SK-N-SH treated with all-trans-retinoic acid at 6 μM for 48 hours (cell line): ENCODE measurements at regions not wholly inside any gene's neighbourhood (a gene's known extent, or its start where the extent isn't known, plus 50 kb on each side); places are given as distances from the start of the nearest gene placed in this dataset.

Source experiments
- ARNTL ChIP-seq: fragments of 450-650 bp; formaldehyde crosslinking; IDR thresholded peaks from 2 replicates; pipeline ENCODE4 v1.5.0; 2020; ENCODE audit warnings: low read depth, mild to moderate bottlenecking, moderate library complexity, borderline replicate concordance
- CREB5 ChIP-seq: fragments of 250-450 bp; sonication (Bioruptor Pico); IDR thresholded peaks from 2 replicates; pipeline ENCODE4 v1.5.1; 2020; ENCODE audit warnings: low read depth, mild to moderate bottlenecking, moderate library complexity
- GLIS3 ChIP-seq: fragments of 250-450 bp; sonication (Bioruptor Pico); IDR thresholded peaks from 2 replicates; pipeline ENCODE4 v1.5.0; 2020; ENCODE audit warnings: mild to moderate bottlenecking, moderate library complexity
- POU6F1 ChIP-seq: fragments of 250-450 bp; sonication (Bioruptor Pico); IDR thresholded peaks from 2 replicates; pipeline ENCODE4 v1.8.0; 2021; ENCODE audit warnings: low read depth, mild to moderate bottlenecking, moderate library complexity, borderline replicate concordance
- RARB ChIP-seq: fragments of 250-450 bp; sonication (Bioruptor Pico); IDR thresholded peaks from 2 replicates; pipeline ENCODE4 v1.8.0; 2021; ENCODE audit warnings: mild to moderate bottlenecking, moderate library complexity
- TCF4 ChIP-seq: fragments of 250-450 bp; sonication (Bioruptor Pico); IDR thresholded peaks from 2 replicates; pipeline ENCODE4 v1.8.0; 2021; ENCODE audit warnings: mild to moderate bottlenecking, moderate library complexity, borderline replicate concordance
- TOX ChIP-seq: fragments of 250-450 bp; sonication (Bioruptor Pico); IDR thresholded peaks from 2 replicates; pipeline ENCODE4 v1.8.0; 2021; ENCODE audit warnings: mild to moderate bottlenecking, moderate library complexity, borderline replicate concordance
- ZC3H10 ChIP-seq: fragments of 250-450 bp; sonication (Bioruptor Pico); IDR thresholded peaks from 2 replicates; pipeline ENCODE4 v1.5.1; 2021; ENCODE audit warnings: mild to moderate bottlenecking, moderate library complexity
- ZFP3 ChIP-seq: fragments of 250-450 bp; sonication (Bioruptor Pico); IDR thresholded peaks from 2 replicates; pipeline ENCODE4 v1.5.0; 2020; ENCODE audit warnings: mild to moderate bottlenecking, moderate library complexity
- ZFP30 ChIP-seq: fragments of 450-650 bp; formaldehyde crosslinking; IDR thresholded peaks from 2 replicates; pipeline ENCODE4 v1.5.0; 2022; ENCODE audit warnings: mild to moderate bottlenecking, moderate library complexity
- ZNF565 ChIP-seq: fragments of 450-650 bp; formaldehyde crosslinking; conservative IDR thresholded peaks from 2 replicates; pipeline ENCODE4 v1.5.0; 2020; ENCODE audit warnings: low read depth, mild to moderate bottlenecking, moderate library complexity
- TF ChIP-seq, protein P1 (sequence below): fragments of 250-450 bp; sonication (Bioruptor Pico); IDR thresholded peaks from 2 replicates; pipeline ENCODE4 v1.8.0; 2020; ENCODE audit warnings: mild to moderate bottlenecking, moderate library complexity, borderline replicate concordance

DNA sequence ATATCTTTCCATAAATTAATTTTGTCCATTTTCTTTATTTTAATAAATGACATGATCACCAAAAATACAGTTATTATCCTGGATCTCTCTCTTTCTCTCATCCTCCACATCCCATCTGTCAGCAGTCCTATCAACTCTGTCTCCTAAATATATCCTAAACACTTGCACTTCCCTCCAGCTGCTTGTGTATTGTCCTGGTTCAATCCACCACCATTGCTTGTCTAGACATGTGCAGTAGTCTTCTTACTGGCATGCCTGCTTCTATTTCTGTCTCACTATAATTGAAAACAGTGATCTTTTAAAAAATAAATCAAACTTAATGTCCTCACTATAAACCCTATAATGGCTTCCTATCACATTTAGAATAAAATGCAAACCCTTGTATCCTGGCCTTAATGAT is 2168.6 kb upstream of the PIK3C3 start:
- TF ChIP-seq TOX (CRISPR knock-in tag) (no peak), ZC3H10 (CRISPR knock-in tag) (no peak), ARNTL (no peak), GLIS3 (no peak), ZFP30 (CRISPR knock-in tag) (no peak), ZNF565 (CRISPR knock-in tag) (no peak), TCF4 (CRISPR knock-in tag) (no peak), CREB5 (CRISPR knock-in tag) (no peak), RARB (CRISPR knock-in tag) (no peak), ZFP3 (CRISPR knock-in tag) (no peak), POU6F1 (CRISPR knock-in tag) (no peak)
- TF ChIP-seq, protein P1, sequence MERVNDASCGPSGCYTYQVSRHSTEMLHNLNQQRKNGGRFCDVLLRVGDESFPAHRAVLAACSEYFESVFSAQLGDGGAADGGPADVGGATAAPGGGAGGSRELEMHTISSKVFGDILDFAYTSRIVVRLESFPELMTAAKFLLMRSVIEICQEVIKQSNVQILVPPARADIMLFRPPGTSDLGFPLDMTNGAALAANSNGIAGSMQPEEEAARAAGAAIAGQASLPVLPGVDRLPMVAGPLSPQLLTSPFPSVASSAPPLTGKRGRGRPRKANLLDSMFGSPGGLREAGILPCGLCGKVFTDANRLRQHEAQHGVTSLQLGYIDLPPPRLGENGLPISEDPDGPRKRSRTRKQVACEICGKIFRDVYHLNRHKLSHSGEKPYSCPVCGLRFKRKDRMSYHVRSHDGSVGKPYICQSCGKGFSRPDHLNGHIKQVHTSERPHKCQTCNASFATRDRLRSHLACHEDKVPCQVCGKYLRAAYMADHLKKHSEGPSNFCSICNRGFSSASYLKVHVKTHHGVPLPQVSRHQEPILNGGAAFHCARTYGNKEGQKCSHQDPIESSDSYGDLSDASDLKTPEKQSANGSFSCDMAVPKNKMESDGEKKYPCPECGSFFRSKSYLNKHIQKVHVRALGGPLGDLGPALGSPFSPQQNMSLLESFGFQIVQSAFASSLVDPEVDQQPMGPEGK: no peak
